Left kidney (tissue), 1 donor: ENCODE measurements at regions not wholly inside any gene's neighbourhood (a gene's known extent, or its start where the extent isn't known, plus 50 kb on each side); places are given as distances from the start of the nearest gene placed in this dataset.

Source experiments
- DNase-seq: peaks from one replicate; pipeline ENCODE4 v3.0.0-alpha.2; 2013

GRCh38 chr14:51145246-51145645 lies 50.3 kb upstream of the TRIM9 start:
- no peak for DNase-seq

GRCh38 chr14:51147183-51147582 lies 52.3 kb upstream of the TRIM9 start:
- DNase-seq: no peak

GRCh38 chr14:51155326-51155725 lies 60.4 kb upstream of the TRIM9 start:
- DNase-seq: no peak

- no peak for DNase-seq
Measured at GRCh38 chr14:51157012-51157411, 62.1 kb upstream of the TRIM9 start.

- no peak for DNase-seq
Measured at GRCh38 chr14:51160871-51161270, 66.0 kb upstream of the TRIM9 start.

GRCh38 chr14:51165415-51165814 lies 70.5 kb upstream of the TRIM9 start:
- DNase-seq: no peak

- no peak for DNase-seq
Measured at GRCh38 chr14:51167587-51168214, 72.3 kb upstream of the TMX1 start.

GRCh38 chr14:51168215-51168613 lies 71.8 kb upstream of the TMX1 start:
- DNase-seq: no peak

GRCh38 chr14:51173863-51174262 lies 66.2 kb upstream of the TMX1 start:
- no peak for DNase-seq

GRCh38 chr14:51176839-51177238 lies 63.2 kb upstream of the TMX1 start:
- peak; percentile 50 for DNase-seq

- DNase-seq: no peak
Measured at GRCh38 chr14:51180577-51180976, 59.5 kb upstream of the TMX1 start.

- no peak for DNase-seq
Measured at GRCh38 chr14:51182131-51182565, 57.9 kb upstream of the TMX1 start.

- DNase-seq: no peak
Measured at GRCh38 chr14:51185180-51185579, 54.9 kb upstream of the TMX1 start.

GRCh38 chr14:51185754-51186153 lies 54.3 kb upstream of the TMX1 start:
- no peak for DNase-seq

- no peak for DNase-seq
Measured at GRCh38 chr14:51188566-51189185, 51.4 kb upstream of the TMX1 start.

GRCh38 chr14:51189600-51190376 lies 50.3 kb upstream of the TMX1 start:
- no peak for DNase-seq
